GM18873 (cell line): ENCODE measurements at regions not wholly inside any gene's neighbourhood (a gene's known extent, or its start where the extent isn't known, plus 50 kb on each side); places are given as distances from the start of the nearest gene placed in this dataset.
"Not testable (repeated sequence)": the region's sequence is repeated elsewhere in the genome, so short reads cannot be mapped to it uniquely, and the experiment has no call there.

Experiments used
- ATAC-seq: cut with Tn5 transposase; IDR thresholded peaks from one replicate; pipeline ENCODE4 v1.9.1; 2021; ENCODE audit warnings: mild to moderate bottlenecking, moderate library complexity, moderate number of reproducible peaks; ENCODE audit not compliant: unreplicated experiment, low FRiP score

DNA sequence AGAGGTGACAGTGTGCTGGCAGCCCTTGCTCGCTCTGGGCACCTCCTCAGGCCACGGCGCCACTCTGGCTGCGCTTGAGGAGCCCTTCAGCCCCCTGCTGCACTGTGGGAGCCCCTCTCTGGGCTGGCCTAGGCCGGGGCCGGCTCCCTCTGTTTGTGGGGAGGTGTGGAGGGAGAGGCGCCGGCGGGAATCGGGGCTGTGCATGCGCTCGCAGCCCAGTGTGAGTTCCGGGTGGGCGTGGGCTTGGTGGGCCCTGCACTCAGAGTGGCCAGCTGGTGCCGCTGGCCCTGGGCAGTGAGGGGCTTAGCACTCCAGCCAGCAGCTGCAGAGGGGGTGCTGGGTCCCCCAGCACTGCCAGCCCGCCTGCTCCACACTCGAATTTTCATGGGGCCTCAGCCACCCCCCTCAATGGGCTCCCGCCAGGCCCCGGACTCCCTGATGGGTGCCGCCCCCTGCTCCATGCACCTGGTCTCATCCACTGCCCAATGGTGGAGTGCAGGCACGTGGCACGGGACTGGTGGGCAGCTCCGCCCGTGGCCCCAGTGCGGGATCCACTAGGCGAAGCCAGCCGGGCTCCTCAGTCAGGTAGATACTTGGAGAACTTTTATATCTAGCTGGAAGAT, 96.7 kb upstream of the BET1 start:
- ATAC-seq, result no peak

DNA sequence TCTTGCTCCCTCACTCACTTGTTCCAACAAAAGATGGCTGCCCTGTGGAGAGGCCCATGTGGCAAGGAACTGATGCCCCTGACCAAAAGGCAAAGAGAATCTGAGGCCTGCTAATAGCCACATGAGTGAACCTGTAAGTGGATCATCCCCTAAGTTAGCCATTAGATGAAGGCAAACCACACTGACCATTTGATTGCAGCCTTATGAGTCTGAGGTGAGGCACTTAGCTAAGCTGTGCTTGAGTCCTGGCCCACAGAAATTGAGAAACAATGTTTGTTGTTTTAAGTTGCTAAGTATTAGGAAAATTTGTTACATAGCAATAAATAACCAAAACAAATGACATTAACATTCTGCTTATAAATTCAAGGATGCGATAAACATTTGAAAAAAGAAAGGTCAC, 100.1 kb upstream of the BET1 start:
- no peak for ATAC-seq

DNA sequence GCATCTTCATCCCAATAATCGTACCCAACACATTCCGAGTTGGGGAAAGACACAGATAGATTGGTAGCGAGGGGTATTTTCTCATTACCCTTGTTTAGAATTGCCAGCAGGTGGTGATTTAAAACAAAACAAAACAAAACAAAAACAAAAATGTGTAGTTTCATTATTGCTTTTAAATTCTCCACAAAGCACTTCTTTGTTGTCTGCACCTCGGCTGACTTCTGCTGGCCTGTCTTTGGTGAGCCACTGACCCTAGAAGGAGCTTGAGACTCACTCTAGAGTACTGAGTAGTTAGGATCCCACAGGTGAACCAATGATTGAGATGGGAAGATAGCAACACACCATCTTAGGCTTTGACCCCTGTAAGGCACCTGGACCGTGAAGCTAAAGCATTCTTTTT, 105.4 kb upstream of the BET1 start:
- no peak for ATAC-seq

DNA sequence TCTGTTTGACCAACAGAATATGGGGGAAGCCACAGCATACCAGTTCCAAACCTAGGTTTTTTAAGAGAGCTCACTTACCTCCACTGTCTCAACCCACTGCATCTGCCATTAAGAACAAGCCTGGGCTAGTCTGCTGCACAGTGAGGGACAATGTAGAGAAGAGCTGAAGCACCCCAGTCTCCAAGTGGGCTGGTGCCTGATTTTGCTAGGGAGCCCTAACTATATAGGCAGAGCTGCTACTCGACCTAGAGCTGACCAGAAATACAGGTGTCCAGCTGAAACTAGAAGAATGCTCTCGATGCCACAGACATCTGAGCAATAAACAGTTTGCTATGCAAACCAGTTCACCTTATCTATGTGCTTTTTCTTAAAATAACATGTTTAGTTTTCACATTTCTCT, 106.9 kb upstream of the BET1 start:
- ATAC-seq, result no peak

DNA sequence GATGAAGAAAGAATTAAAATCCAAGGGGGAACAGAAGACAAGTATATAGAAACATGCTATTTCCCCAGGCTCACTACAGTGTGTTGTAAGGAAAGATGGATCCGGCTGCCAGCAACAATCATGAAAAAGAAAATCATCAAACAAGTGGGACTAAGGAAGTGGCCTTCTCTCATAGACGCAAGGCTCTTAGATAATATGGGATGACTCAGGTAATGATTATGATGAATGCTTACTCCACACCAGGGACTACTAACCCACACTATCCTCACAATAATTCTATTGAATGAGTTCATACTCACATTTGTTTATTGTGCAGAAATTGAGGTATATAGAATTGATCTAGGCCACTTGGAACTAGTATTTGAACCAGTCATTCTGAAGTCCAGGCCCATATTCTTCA, 111.2 kb upstream of the BET1 start:
- ATAC-seq, result no peak

DNA sequence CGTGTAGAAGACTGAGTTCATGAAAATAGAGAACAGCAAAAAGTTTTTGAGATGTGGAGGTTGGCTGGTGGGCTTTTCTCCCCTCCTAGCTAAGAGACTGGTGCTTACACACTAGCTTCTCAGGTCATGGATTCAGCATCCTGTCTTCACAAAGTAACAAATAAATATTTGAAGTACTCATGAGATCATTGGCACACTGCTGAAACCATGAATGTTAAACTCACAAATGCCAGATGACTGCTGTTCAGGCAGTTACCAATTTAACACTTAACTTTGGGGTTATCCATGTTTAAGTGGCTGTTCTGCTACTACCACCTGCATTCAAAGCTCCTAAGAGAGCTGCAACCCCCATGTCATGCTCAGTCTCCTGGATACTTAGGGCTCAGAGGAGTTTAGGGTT, 119.0 kb upstream of the BET1 start:
- no peak for ATAC-seq

DNA sequence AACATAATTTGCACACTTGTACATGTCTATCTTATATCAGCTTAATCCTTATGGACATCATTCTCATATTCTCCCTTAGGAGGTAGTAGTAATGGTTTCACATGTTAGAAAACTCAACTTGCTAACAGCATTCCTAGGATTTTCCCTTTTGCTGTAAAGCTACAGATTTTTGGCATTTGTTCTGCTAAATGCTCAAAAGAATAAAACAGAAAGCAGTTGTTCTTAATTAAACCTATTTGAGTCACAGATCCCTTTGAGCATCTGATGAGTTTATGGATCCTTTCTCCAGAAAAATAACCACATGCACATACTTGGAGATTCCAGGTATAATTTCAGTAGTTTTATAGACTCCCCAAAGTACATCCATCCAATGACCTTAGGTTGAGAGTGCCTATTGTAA, 122.9 kb upstream of the BET1 start:
- no peak for ATAC-seq

DNA sequence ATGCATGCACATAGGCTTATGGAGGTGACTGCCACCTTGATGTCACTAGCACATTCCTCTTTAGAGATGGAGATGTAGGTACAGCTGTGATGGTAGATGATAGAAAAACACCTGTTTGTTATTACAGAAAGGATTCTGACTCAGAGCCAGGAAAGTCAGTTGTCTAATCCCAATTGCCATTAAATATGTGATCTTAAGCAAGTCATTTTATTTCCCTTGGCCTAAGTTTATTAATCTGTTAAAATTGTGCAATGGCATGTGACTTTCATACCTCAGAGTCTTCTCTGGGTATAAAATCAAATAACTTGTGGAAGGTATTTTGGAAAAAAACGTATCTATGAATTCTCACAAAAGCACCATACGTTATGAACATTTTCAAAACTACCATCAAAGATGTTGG, 123.9 kb upstream of the BET1 start:
- ATAC-seq, result no peak

DNA sequence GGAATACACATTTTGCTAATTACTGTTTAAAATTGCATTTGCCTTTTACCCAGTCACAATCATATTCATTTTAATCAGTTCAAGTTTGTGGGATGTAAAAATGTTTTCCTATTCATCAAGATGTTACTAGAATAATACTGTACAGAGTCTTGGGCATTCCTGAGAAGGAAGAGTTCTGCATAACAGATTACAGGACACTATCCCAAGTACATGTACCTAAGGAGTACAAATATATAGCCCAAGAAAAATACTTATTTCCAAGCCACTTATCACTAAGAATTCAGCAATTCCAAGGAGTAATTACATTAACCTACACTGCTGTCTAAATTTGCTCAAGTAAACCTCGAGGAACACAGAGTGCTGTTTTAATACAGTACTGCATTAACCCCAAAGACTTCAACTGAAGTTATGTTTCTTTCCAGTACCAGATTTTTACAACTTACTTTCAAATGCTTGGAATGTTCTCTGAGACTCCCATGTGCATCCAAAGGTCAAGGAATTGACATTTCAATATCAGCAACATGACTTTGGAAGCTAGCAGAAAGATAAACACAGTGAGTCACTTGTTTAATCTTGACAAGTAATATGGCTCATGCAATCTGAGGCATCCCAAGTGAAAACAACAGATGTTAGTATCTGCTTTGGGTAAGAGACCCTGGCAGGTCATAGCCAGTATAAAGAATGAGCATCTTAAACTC, 125.4 kb upstream of the BET1 start:
- ATAC-seq, result no peak

DNA sequence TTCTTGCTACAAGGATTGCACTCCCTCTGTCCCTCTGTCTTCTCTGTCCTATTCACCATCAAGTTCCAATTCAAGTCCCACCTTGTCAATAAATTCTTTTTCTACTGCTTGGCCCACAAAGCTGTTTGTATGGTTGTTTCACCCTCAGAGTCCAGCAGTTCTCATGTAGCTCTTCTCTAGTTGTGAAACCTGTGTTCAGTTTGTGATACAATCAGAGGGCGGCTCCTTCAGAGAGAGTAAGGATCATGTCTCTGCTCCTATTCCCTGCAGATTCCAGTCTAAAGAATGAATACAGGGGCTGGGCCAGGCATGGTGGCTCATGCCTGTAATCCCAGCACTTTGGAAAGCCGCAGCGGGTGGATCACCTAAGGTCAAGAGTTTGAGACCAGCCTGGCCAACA, 126.6 kb upstream of the BET1 start:
- no peak for ATAC-seq

DNA sequence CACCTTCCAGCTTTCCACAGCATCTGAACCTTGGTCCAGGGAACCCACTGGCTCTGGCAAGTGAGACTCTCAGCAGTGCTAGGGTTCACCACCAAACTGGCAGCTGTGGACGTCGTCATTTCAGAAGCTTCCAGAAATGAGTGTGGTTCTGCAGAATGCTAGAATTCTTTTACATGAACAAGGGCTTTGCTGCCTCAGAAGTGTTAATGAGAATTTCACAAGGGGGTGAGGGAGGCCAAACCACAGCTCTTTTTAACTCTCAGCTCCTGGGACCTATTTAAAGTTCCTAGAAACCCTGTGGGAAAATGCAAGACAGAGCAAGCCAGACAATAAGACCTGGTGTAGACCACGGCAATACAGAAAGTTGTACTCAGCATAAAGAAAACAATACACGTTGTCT, 129.3 kb upstream of the BET1 start:
- peak; percentile 60 for ATAC-seq

DNA sequence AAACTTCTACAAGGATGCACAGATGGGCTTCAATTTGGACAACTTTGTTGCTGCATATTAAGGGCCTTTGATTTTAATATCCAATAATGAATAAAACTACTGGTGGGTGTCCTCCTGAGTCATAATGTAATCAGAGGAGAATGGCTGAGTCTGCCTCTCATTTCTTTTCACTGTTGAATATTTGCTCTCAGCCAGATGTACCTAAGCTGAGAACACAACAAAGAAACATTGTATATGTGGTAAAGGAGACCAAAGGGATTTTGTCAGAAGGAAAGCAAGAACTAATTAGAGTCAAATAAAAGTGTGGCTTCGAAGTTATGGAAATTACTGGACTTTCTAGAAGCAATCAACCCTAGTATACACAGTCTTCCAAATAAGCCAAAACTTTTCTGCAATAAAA, 131.0 kb upstream of the BET1 start:
- no peak for ATAC-seq

DNA sequence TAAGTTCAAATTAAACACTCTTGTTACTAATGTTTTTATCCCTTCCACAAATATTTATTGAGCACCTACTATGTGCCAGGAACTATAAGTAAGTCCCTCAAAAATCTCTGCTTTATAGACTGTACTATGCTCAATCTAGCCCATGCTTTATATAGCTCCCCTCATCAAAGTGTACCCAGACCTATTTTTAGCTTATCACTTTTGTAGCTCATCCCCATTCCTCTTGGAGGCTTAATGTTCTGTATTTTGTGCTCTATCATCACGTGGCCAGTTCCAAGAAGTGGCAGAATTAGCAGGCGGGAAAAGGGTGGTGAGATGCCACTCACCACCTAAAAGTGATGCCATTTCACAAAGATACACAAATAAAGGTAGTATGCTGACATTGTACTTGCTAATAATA, 138.1 kb upstream of the BET1 start:
- no peak for ATAC-seq

DNA sequence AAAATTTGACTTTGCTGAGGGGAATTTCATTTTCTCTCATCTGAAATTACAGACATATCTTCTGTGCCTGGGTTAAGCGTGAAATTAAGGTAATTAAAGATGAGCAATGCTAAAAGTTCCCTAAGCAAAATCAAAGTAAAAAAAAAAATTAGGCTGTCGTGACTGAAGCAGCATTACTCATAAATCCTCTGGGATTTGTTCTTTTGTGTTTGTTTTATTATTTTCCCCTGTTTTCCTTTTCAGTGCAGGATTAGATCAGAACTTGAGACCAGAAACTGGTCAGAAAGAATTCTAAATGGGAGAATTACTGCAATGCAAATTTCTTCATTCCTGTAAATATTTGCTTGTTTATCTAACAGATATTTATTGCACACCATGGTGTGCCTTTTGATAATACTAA, 141.4 kb upstream of the BET1 start:
- ATAC-seq, result no peak

DNA sequence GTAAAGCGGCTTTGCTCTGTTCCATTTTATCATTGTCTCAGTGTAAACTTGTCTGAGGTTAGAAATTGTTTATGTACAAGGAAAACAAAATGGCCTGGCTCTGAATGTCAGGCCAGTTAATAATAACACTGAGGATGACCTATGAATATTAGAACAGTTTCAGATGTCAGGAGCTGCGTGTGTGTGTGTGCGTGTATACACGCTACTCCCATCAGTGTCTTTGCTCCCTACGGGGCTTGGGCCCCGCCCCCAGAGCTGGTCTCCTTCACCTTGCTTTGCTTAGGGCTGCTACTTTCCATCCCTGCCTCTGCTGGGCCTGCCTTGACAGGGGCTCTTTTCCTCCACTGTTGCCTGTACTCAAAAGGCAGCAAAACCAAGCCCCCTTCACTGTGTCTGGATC, 142.3 kb upstream of the BET1 start:
- no peak for ATAC-seq

DNA sequence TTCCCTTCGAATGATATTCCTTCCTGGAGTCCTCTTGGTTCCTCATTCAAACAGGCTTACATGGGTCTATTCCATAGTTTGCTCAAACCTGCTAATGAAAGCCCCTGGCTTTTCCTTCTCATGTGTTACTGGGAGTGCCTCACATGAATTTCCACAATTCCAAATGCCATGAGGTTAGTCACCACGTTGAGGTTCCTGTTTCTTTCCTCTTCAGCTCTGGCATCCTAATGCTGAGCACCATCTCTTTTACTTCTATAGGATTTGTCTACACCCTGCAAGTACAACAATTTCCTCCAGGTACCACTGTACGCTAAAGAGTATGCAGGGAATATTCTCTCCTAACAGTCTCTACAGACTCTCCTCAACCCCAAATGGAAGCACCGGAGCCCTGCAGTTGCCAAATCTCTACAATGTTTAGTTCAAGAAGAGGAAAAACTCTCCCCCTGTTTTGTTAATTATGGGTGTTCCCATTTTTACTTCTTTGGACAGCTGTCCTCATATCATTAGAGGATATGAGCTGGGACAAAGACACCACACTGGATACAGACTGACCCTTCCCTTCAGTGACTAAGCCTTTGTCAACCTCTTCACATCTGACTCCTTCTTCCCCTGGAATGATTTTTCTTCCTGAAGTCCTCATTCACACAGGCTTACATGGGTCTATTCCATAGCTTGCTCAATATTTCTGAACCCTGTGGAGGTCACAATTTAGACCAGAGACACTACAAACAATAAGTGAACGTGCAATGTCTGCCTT, 145.8 kb upstream of the BET1 start:
- ATAC-seq, result no peak

DNA sequence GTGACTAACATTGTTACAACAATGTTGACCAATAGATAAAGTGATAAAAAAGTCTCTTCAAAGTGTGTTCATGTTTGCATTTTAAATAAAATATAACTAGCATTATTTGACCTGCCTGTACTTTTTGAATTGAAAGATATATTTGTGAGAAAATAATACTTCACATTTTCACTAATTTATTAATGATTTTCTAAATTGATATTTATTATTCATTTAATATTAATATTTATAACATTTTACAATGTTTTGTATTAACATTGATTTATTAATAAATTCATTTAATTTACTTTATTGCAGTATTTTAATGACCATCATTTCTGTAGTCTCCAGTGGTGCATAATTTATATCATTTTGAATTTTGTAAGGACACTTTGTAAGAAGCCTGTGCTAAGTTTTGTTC, 150.0 kb upstream of the BET1 start:
- ATAC-seq, result no peak

DNA sequence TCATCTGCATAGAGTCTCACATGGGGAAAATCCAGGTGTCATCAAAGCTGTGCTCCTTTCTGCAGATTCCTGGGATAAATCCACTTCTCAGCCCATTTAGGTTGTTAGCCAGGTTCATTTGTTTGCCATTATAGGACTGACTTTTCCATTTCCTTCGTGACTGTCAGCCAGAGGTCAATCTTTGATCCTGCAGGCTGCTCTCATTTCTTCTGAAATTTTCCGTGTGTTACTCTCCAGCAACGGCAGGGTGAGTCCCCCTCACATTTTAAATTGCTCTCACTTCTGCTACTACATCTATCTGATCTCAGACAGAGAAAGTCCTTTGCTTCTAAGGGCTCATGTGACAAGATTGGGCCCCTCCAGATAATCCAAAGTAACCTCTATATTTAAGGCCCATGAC, 150.7 kb upstream of the BET1 start:
- ATAC-seq, result no peak

DNA sequence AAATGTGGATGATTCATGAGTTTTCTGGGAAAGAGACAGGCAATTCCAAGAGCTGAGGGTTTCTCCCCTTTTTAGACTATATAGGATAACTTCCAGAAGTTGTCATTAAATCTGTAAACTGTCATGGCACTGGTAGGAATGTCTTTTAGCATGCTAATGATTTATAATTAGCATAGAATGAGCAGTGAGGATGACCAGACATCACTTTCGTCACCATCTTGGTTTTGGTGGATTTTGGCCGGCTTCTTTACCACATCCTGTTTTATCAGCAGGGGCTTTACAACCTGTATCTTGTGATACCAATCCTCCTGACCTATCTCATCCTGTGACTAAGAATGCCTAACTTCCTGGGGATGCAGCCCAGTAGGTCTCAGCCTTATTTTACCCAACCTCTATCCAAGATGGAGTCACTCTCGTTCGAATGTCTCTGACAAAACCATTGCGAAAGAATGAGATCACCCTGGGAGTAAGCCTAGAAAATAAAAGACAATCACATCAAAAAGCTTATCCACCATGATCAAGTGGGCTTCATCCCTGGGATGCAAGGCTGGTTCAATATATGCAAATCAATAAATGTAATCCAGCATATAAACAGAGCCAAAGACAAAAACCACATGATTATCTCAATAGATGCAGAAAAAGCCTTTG, 153.6 kb upstream of the BET1 start:
- not testable (repeated sequence) for ATAC-seq

DNA sequence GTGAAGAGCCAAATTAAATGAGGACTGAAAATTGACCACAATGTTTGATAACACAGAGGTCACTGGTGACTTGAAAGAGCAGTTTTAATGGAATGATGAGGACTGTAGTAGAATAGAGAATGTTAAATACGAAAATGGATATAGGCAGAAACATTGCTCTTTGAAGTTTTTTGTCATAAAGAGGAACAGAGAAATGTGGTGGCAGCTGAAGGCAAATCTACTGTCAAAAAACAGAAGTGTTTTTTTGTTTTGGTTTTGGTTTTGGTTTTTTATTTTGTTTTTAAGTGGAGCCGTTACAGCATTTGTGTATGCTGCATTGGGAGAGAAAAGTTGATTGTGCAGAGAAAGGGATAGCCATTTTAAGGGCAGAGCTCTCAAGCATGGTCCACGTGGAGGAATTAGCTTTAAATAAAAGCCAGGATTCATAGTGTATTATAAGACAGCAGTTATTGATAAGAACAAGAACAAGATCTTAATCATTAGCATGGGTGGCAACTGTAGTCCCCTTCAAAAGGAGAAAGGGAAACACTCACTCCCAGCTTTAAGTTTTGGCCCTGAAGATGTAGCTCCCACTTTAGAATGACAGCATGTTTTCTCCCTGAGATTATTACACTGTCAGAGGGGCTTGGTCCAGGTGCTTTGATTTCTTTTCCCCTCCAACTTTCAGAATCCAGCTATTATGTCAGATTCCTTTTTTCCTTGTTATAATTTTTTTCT, 156.7 kb upstream of the BET1 start:
- peak; percentile 97 for ATAC-seq

DNA sequence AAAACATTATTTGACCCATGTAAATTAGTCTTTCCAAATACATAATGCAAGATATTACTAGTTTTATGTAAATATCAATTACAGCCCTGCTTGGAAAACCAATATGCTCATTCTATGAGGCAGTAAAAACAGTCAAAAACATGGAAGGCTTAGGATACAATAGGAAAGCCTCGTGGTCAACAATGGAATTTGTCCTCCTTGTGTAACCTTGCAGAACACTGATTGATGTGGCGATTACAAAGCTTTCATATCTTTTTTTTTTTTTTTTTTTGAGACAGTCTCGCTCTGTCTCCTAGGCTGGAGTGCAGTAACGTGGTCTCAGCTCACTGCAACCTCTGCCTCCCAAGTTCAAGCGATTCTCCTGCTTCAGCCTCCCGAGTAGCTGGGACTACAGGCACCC, 157.3 kb upstream of the BET1 start:
- no peak for ATAC-seq
